ENCODE measurements at regions not wholly inside any gene's neighbourhood (a gene's known extent, or its start where the extent isn't known, plus 50 kb on each side); places are given as distances from the start of the nearest gene placed in this dataset.
A peak's percentile ranks its signal among the peaks of the same experiment; 100 is the strongest.

- Mint-ChIP-seq H3K36me3 (peaks cover 0 to 6% (median under 1%) of the 10 kb centered on the region in 3 donors), H3K27ac (no peak overlapping the region), H3K9me3 (peaks cover 0 to 6% (median 0%) of the 10 kb centered on the region in 5 donors), H3K4me3 (no peak overlapping the region), H3K27me3 (no peaks in the 10 kb centered on the region), H3K4me1 (peaks cover 18 to 25% (median 20%) of the 10 kb centered on the region in 3 donors)
- Histone ChIP-seq H3K4me3 (ENCODE audit: low read length) (no peak overlapping the region), H3K27me3 (ENCODE audit: insufficient read depth, low read length, poor library complexity, severe bottlenecking) (no peaks in the 10 kb centered on the region), H3K9me3 (ENCODE audit: low read length) (no peaks in the 10 kb centered on the region), H3K27ac (ENCODE audit: low read depth, low read length) (no peak overlapping the region), H3K36me3 (ENCODE audit: insufficient read depth, low read length) (no peaks in the 10 kb centered on the region), H3K4me1 (ENCODE audit: insufficient read depth, low read length) (peaks cover 15% of the 10 kb centered on the region)
- DNase-seq, result no peak
- POLR2A ChIA-PET, result no interaction called here
- CTCF ChIA-PET, result no interaction called here
Measured at GRCh38 chr1:224494343-224494742, 59.7 kb upstream of the WDR26 start.

DNA sequence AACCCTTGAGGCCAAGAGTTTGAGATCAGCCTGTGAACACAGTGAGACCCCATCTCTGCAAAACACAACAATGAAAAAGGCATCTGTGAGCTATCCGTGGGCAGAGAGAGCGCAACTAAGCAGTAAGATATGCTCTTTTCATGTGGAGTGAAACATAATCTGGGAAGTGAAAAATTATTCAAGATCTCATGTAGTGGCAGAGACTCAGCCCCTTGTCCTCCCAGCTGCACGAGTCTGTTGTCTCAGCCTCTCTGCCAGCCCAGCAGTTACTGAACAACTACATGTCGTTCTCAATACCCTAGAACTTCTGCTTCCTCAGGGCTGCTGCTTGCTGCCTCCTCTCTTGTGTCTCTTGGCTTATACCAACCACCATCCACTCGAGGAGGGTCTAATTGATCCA, 61.3 kb upstream of the WDR26 start:
- H3K36me3 Mint-ChIP-seq, result peaks cover 0 to 6% (median 0%) of the 10 kb centered on the region in 3 donors
- H3K9me3 ChIP-seq (ENCODE audit: low read length), result no peaks in the 10 kb centered on the region
- ChIA-PET POLR2A (no interaction called here), CTCF (no interaction called here)
- H3K27ac Mint-ChIP-seq, result no peak overlapping the region
- no peaks in the 10 kb centered on the region for H3K27me3 ChIP-seq (ENCODE audit: insufficient read depth, low read length, poor library complexity, severe bottlenecking)
- no peaks in the 10 kb centered on the region for H3K27me3 Mint-ChIP-seq
- no peak overlapping the region for H3K27ac ChIP-seq (ENCODE audit: low read depth, low read length)
- no peak overlapping the region for H3K4me3 Mint-ChIP-seq
- H3K9me3 Mint-ChIP-seq, result peaks cover 0 to 6% (median 0%) of the 10 kb centered on the region in 5 donors
- no peak for DNase-seq
- no peak overlapping the region for H3K4me3 ChIP-seq (ENCODE audit: low read length)
- no peaks in the 10 kb centered on the region for H3K36me3 ChIP-seq (ENCODE audit: insufficient read depth, low read length)
- H3K4me1 Mint-ChIP-seq, result peaks cover 18 to 30% (median 20%) of the 10 kb centered on the region in 3 donors
- H3K4me1 ChIP-seq (ENCODE audit: insufficient read depth, low read length), result peaks cover 15% of the 10 kb centered on the region

GRCh38 chr1:224496826-224497225, 62.2 kb upstream of the WDR26 start:
- peaks cover 15% of the 10 kb centered on the region for H3K4me1 ChIP-seq (ENCODE audit: insufficient read depth, low read length)
- H3K27ac ChIP-seq (ENCODE audit: low read depth, low read length), result no peak overlapping the region
- Mint-ChIP-seq H3K9me3 (peaks cover 0 to 6% (median 0%) of the 10 kb centered on the region in 5 donors), H3K4me3 (no peak overlapping the region), H3K27ac (no peak overlapping the region), H3K27me3 (no peaks in the 10 kb centered on the region), H3K4me1 (peaks cover 18 to 33% (median 20%) of the 10 kb centered on the region in 3 donors), H3K36me3 (peaks cover 0 to 6% (median 0%) of the 10 kb centered on the region in 3 donors)
- no peaks in the 10 kb centered on the region for H3K27me3 ChIP-seq (ENCODE audit: insufficient read depth, low read length, poor library complexity, severe bottlenecking)
- CTCF ChIA-PET, result no interaction called here
- DNase-seq, result no peak
- POLR2A ChIA-PET, result no interaction called here
- no peak overlapping the region for H3K4me3 ChIP-seq (ENCODE audit: low read length)
- H3K36me3 ChIP-seq (ENCODE audit: insufficient read depth, low read length), result no peaks in the 10 kb centered on the region
- no peaks in the 10 kb centered on the region for H3K9me3 ChIP-seq (ENCODE audit: low read length)

GRCh38 chr1:224497714-224498573, 63.3 kb upstream of the WDR26 start:
- no peak overlapping the region for H3K4me3 ChIP-seq (ENCODE audit: low read length)
- Mint-ChIP-seq H3K27ac (peak overlapping the region; percentile 1 to 77 (median 24)), H3K4me3 (peak overlapping the region in 5 of 7 donors; percentile 10 to 37 (median 20)), H3K27me3 (no peaks in the 10 kb centered on the region), H3K9me3 (peaks cover 0 to 6% (median 0%) of the 10 kb centered on the region in 5 donors), H3K4me1 (peaks cover 18 to 38% (median 24%) of the 10 kb centered on the region in 3 donors), H3K36me3 (peaks cover 0 to 6% (median 0%) of the 10 kb centered on the region in 3 donors)
- no peaks in the 10 kb centered on the region for H3K36me3 ChIP-seq (ENCODE audit: insufficient read depth, low read length)
- no peaks in the 10 kb centered on the region for H3K9me3 ChIP-seq (ENCODE audit: low read length)
- POLR2A ChIA-PET, result interaction anchor here (0.6 kb wide), 1 partner anchor 90 kb away, joined by 3 read pairs; no protein-coding TSS in a partner anchor
- no peaks in the 10 kb centered on the region for H3K27me3 ChIP-seq (ENCODE audit: insufficient read depth, low read length, poor library complexity, severe bottlenecking)
- DNase-seq, result peak in 2 of 5 donors; percentile 18 to 68
- CTCF ChIA-PET, result no interaction called here
- peaks cover 15% of the 10 kb centered on the region for H3K4me1 ChIP-seq (ENCODE audit: insufficient read depth, low read length)
- no peak overlapping the region for H3K27ac ChIP-seq (ENCODE audit: low read depth, low read length)

- Mint-ChIP-seq H3K4me1 (peaks cover 23 to 44% (median 30%) of the 10 kb centered on the region in 3 donors), H3K9me3 (peaks cover 0 to 6% (median 0%) of the 10 kb centered on the region in 5 donors), H3K27me3 (no peaks in the 10 kb centered on the region), H3K27ac (peak overlapping the region; percentile 1 to 77 (median 24)), H3K4me3 (peak overlapping the region in 3 of 7 donors; percentile 10 to 37 (median 17)), H3K36me3 (peaks cover 0 to 6% (median 0%) of the 10 kb centered on the region in 3 donors)
- H3K36me3 ChIP-seq (ENCODE audit: insufficient read depth, low read length), result no peaks in the 10 kb centered on the region
- H3K27me3 ChIP-seq (ENCODE audit: insufficient read depth, low read length, poor library complexity, severe bottlenecking), result no peaks in the 10 kb centered on the region
- POLR2A ChIA-PET, result no interaction called here
- no peak for DNase-seq
- CTCF ChIA-PET, result interaction anchor here (1.5 kb wide), 1 partner anchor 14 kb away, joined by 4 read pairs; no protein-coding TSS in a partner anchor
- H3K27ac ChIP-seq (ENCODE audit: low read depth, low read length), result no peak overlapping the region
- peaks cover 15% of the 10 kb centered on the region for H3K4me1 ChIP-seq (ENCODE audit: insufficient read depth, low read length)
- H3K9me3 ChIP-seq (ENCODE audit: low read length), result no peaks in the 10 kb centered on the region
- H3K4me3 ChIP-seq (ENCODE audit: low read length), result no peak overlapping the region
Measured at GRCh38 chr1:224498574-224499170, 64.1 kb upstream of the WDR26 start.

DNA sequence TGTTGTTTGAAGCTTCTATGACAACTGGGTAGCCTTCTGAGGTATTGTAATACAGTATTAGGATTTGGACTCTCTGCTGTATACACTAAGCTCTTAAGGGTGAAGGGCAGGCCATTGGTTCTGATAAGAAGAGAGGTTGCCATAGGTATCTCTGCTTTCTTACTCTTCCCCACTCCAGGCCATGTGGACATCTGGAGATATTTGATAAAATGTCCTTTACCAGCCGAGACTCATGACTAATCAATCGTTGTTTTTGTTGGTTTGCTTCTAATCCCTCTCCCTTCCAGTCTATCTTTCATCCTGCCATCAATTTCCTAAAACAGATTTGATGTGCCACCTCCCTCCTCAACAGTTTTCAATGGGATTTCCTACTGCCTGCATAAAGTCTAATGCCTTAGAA, 64.6 kb upstream of the WDR26 start:
- ChIA-PET CTCF (interaction anchor here (1.5 kb wide), 1 partner anchor 14 kb away, joined by 4 read pairs; no protein-coding TSS in a partner anchor), POLR2A (no interaction called here)
- no peaks in the 10 kb centered on the region for H3K9me3 ChIP-seq (ENCODE audit: low read length)
- peak overlapping the region in 1 of 8 donors; percentile 25 for H3K27ac Mint-ChIP-seq
- H3K4me1 Mint-ChIP-seq, result peaks cover 23 to 49% (median 35%) of the 10 kb centered on the region in 3 donors
- no peaks in the 10 kb centered on the region for H3K36me3 ChIP-seq (ENCODE audit: insufficient read depth, low read length)
- DNase-seq, result no peak
- H3K27me3 Mint-ChIP-seq, result no peaks in the 10 kb centered on the region
- H3K4me3 Mint-ChIP-seq, result peak overlapping the region in 1 of 7 donors; percentile 24
- no peak overlapping the region for H3K27ac ChIP-seq (ENCODE audit: low read depth, low read length)
- peaks cover 0 to 6% (median 0%) of the 10 kb centered on the region in 3 donors for H3K36me3 Mint-ChIP-seq
- H3K27me3 ChIP-seq (ENCODE audit: insufficient read depth, low read length, poor library complexity, severe bottlenecking), result no peaks in the 10 kb centered on the region
- no peak overlapping the region for H3K4me3 ChIP-seq (ENCODE audit: low read length)
- peaks cover 15% of the 10 kb centered on the region for H3K4me1 ChIP-seq (ENCODE audit: insufficient read depth, low read length)
- peaks cover 0 to 6% (median 0%) of the 10 kb centered on the region in 5 donors for H3K9me3 Mint-ChIP-seq

DNA sequence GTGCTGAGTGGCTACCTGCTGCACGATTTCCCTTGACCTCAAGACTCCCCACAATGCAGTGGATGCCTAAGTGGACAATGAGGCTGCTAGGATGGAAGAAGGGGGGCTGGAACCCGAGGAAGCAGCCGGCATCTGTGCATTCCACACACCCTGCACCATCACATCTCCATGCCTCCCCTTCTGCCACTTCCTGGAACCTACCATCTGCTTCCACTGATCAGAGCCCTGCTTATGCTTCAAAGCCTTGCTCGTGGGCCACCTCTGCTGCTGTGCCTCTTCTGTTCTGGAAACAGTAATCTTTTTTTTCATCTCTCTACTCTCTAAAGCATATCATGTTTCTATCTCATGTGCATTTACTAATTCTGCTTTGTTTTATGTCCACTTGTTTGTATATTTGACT, 66.2 kb upstream of the WDR26 start:
- Mint-ChIP-seq H3K4me3 (no peak overlapping the region), H3K27ac (no peak overlapping the region), H3K4me1 (peaks cover 27 to 50% (median 39%) of the 10 kb centered on the region in 3 donors), H3K27me3 (no peaks in the 10 kb centered on the region), H3K9me3 (peaks cover 0 to 6% (median 0%) of the 10 kb centered on the region in 5 donors), H3K36me3 (peaks cover 0 to 6% (median 0%) of the 10 kb centered on the region in 3 donors)
- Histone ChIP-seq H3K4me1 (ENCODE audit: insufficient read depth, low read length) (peaks cover 15% of the 10 kb centered on the region), H3K27ac (ENCODE audit: low read depth, low read length) (no peak overlapping the region), H3K9me3 (ENCODE audit: low read length) (no peaks in the 10 kb centered on the region), H3K27me3 (ENCODE audit: insufficient read depth, low read length, poor library complexity, severe bottlenecking) (no peaks in the 10 kb centered on the region), H3K36me3 (ENCODE audit: insufficient read depth, low read length) (no peaks in the 10 kb centered on the region), H3K4me3 (ENCODE audit: low read length) (no peak overlapping the region)
- CTCF ChIA-PET, result interaction anchor here (1.1 kb wide), 1 partner anchor 12 kb away, joined by 4 read pairs; no protein-coding TSS in a partner anchor
- no peak for DNase-seq
- POLR2A ChIA-PET, result no interaction called here

GRCh38 chr1:224501836-224502235, 67.2 kb upstream of the WDR26 start:
- H3K4me1 Mint-ChIP-seq, result peaks cover 27 to 46% (median 38%) of the 10 kb centered on the region in 3 donors
- Histone ChIP-seq H3K4me1 (ENCODE audit: insufficient read depth, low read length) (peaks cover 15% of the 10 kb centered on the region), H3K9me3 (ENCODE audit: low read length) (no peaks in the 10 kb centered on the region), H3K27me3 (ENCODE audit: insufficient read depth, low read length, poor library complexity, severe bottlenecking) (no peaks in the 10 kb centered on the region), H3K36me3 (ENCODE audit: insufficient read depth, low read length) (no peaks in the 10 kb centered on the region), H3K4me3 (ENCODE audit: low read length) (no peak overlapping the region), H3K27ac (ENCODE audit: low read depth, low read length) (no peak overlapping the region)
- H3K36me3 Mint-ChIP-seq, result peaks cover 0 to 3% (median 0%) of the 10 kb centered on the region in 3 donors
- H3K27me3 Mint-ChIP-seq, result no peaks in the 10 kb centered on the region
- H3K4me3 Mint-ChIP-seq, result peak overlapping the region in 1 of 7 donors; percentile 68
- no peak overlapping the region for H3K27ac Mint-ChIP-seq
- peaks cover 0 to 2% (median 0%) of the 10 kb centered on the region in 5 donors for H3K9me3 Mint-ChIP-seq
- CTCF ChIA-PET, result interaction anchor here (1.1 kb wide), 1 partner anchor 11 kb away, joined by 4 read pairs; no protein-coding TSS in a partner anchor
- no peak for DNase-seq
- POLR2A ChIA-PET, result no interaction called here

Data from CD8-positive, alpha-beta memory T cell (primary cell).